HuH-7.5 (cell line): ENCODE measurements at regions not wholly inside any gene's neighbourhood (a gene's known extent, or its start where the extent isn't known, plus 50 kb on each side); places are given as distances from the start of the nearest gene placed in this dataset.
"Not testable (repeated sequence)": the region's sequence is repeated elsewhere in the genome, so short reads cannot be mapped to it uniquely, and the experiment has no call there.

ENCODE experiments used
- DNase-seq: peaks from one replicate; pipeline ENCODE4 v3.0.0; 2011; ENCODE audit warnings: low spot score

GRCh38 chr19:13652810-13653590 is 111.3 kb upstream of the MRI1 start:
- DNase-seq, result no peak

- no peak for DNase-seq
These were observed 117.6 kb upstream of the MRI1 start for GRCh38 chr19:13646758-13647157.

GRCh38 chr19:13644645-13645044 is 119.7 kb upstream of the MRI1 start:
- no peak for DNase-seq

GRCh38 chr19:13640611-13641010 is 123.7 kb upstream of the MRI1 start:
- no peak for DNase-seq

GRCh38 chr19:13639342-13639929 is 124.9 kb upstream of the MRI1 start:
- DNase-seq, result no peak

GRCh38 chr19:13637664-13638063 is 126.7 kb upstream of the MRI1 start:
- DNase-seq, result no peak

GRCh38 chr19:13634658-13635057 is 128.4 kb upstream of the CACNA1A start:
- no peak for DNase-seq

GRCh38 chr19:13633522-13633922 is 127.2 kb upstream of the CACNA1A start:
- no peak for DNase-seq

- no peak for DNase-seq
These were observed 126.8 kb upstream of the CACNA1A start for GRCh38 chr19:13633109-13633508.

- DNase-seq, result not testable (repeated sequence)
These were observed 125.9 kb upstream of the CACNA1A start for GRCh38 chr19:13632164-13632563.

GRCh38 chr19:13629687-13630357 is 123.5 kb upstream of the CACNA1A start:
- no peak for DNase-seq

- no peak for DNase-seq
These were observed 121.3 kb upstream of the CACNA1A start for GRCh38 chr19:13627531-13627930.

- DNase-seq, result no peak
These were observed 117.7 kb upstream of the CACNA1A start for GRCh38 chr19:13623716-13624710.

- DNase-seq, result no peak
These were observed 116.8 kb upstream of the CACNA1A start for GRCh38 chr19:13622766-13623715.

GRCh38 chr19:13621413-13621812 is 115.1 kb upstream of the CACNA1A start:
- DNase-seq, result no peak

- DNase-seq, result no peak
These were observed 112.9 kb upstream of the CACNA1A start for GRCh38 chr19:13619203-13619632.

- no peak for DNase-seq
These were observed 109.6 kb upstream of the CACNA1A start for GRCh38 chr19:13615890-13616289.

- no peak for DNase-seq
These were observed 107.2 kb upstream of the CACNA1A start for GRCh38 chr19:13613447-13613846.

- no peak for DNase-seq
These were observed 105.3 kb upstream of the CACNA1A start for GRCh38 chr19:13611596-13611995.

GRCh38 chr19:13610039-13610691 is 103.9 kb upstream of the CACNA1A start:
- no peak for DNase-seq
